ENCODE measurements at regions not wholly inside any gene's neighbourhood (a gene's known extent, or its start where the extent isn't known, plus 50 kb on each side); places are given as distances from the start of the nearest gene placed in this dataset.

- no peak for DNase-seq (ENCODE audit: low spot score)
Observed at GRCh38 chr18:60664736-60665135, 292.2 kb upstream of the MC4R start.

- DNase-seq (ENCODE audit: low spot score): no peak
Observed at GRCh38 chr18:60667016-60667415, 294.4 kb upstream of the MC4R start.

- peak; percentile 20 for DNase-seq (ENCODE audit: low spot score)
Observed at GRCh38 chr18:60668583-60668982, 296.0 kb upstream of the MC4R start.

GRCh38 chr18:60669938-60670337 is 297.4 kb upstream of the MC4R start:
- DNase-seq (ENCODE audit: low spot score): no peak

GRCh38 chr18:60671021-60671420 is 298.4 kb upstream of the MC4R start:
- no peak for DNase-seq (ENCODE audit: low spot score)

- DNase-seq (ENCODE audit: low spot score): no peak
Observed at GRCh38 chr18:60675126-60675525, 302.6 kb upstream of the MC4R start.

- no peak for DNase-seq (ENCODE audit: low spot score)
Observed at GRCh38 chr18:60675801-60676200, 303.2 kb upstream of the MC4R start.

- DNase-seq (ENCODE audit: low spot score): peak; percentile 24
Observed at GRCh38 chr18:60676815-60677214, 304.2 kb upstream of the MC4R start.

- peak; percentile 53 for DNase-seq (ENCODE audit: low spot score)
Observed at GRCh38 chr18:60684843-60685513, 312.4 kb upstream of the MC4R start.

GRCh38 chr18:60686142-60686541 is 313.6 kb upstream of the MC4R start:
- DNase-seq (ENCODE audit: low spot score): no peak

GRCh38 chr18:60691061-60691460 is 318.5 kb upstream of the MC4R start:
- no peak for DNase-seq (ENCODE audit: low spot score)

- DNase-seq (ENCODE audit: low spot score): no peak
Observed at GRCh38 chr18:60693426-60693825, 320.9 kb upstream of the MC4R start.

- no peak for DNase-seq (ENCODE audit: low spot score)
Observed at GRCh38 chr18:60698901-60699300, 326.3 kb upstream of the MC4R start.

- DNase-seq (ENCODE audit: low spot score): no peak
Observed at GRCh38 chr18:60722742-60723141, 350.2 kb upstream of the MC4R start.

- DNase-seq (ENCODE audit: low spot score): no peak
Observed at GRCh38 chr18:60732143-60732542, 359.6 kb upstream of the MC4R start.

GRCh38 chr18:60739212-60739611 is 366.6 kb upstream of the MC4R start:
- no peak for DNase-seq (ENCODE audit: low spot score)

- DNase-seq (ENCODE audit: low spot score): no peak
Observed at GRCh38 chr18:60740313-60740712, 367.7 kb upstream of the MC4R start.

- no peak for DNase-seq (ENCODE audit: low spot score)
Observed at GRCh38 chr18:60746491-60746890, 373.9 kb upstream of the MC4R start.

GRCh38 chr18:60746919-60747318 is 374.3 kb upstream of the MC4R start:
- no peak for DNase-seq (ENCODE audit: low spot score)

GRCh38 chr18:60753753-60754152 is 381.2 kb upstream of the MC4R start:
- DNase-seq (ENCODE audit: low spot score): no peak

GRCh38 chr18:60754413-60755009 is 381.9 kb upstream of the MC4R start:
- DNase-seq (ENCODE audit: low spot score): no peak

- no peak for DNase-seq (ENCODE audit: low spot score)
Observed at GRCh38 chr18:60755134-60755533, 382.6 kb upstream of the MC4R start.

- no peak for DNase-seq (ENCODE audit: low spot score)
Observed at GRCh38 chr18:60775978-60776377, 403.4 kb upstream of the MC4R start.

- DNase-seq (ENCODE audit: low spot score): no peak
Observed at GRCh38 chr18:60784161-60784560, 411.6 kb upstream of the MC4R start.
